Lung microvascular endothelial cell (primary cell): ENCODE measurements at regions not wholly inside any gene's neighbourhood (a gene's known extent, or its start where the extent isn't known, plus 50 kb on each side); places are given as distances from the start of the nearest gene placed in this dataset.
"Not testable (repeated sequence)": the region's sequence is repeated elsewhere in the genome, so short reads cannot be mapped to it uniquely, and the experiment has no call there.

Experiments used
- DNase-seq, 2 donors: peaks; one replicate each; pipeline versions ENCODE4 v3.0.0 to v3.0.0-alpha.2; 2010; ENCODE audit warnings: low read depth in 2 of 2

DNA sequence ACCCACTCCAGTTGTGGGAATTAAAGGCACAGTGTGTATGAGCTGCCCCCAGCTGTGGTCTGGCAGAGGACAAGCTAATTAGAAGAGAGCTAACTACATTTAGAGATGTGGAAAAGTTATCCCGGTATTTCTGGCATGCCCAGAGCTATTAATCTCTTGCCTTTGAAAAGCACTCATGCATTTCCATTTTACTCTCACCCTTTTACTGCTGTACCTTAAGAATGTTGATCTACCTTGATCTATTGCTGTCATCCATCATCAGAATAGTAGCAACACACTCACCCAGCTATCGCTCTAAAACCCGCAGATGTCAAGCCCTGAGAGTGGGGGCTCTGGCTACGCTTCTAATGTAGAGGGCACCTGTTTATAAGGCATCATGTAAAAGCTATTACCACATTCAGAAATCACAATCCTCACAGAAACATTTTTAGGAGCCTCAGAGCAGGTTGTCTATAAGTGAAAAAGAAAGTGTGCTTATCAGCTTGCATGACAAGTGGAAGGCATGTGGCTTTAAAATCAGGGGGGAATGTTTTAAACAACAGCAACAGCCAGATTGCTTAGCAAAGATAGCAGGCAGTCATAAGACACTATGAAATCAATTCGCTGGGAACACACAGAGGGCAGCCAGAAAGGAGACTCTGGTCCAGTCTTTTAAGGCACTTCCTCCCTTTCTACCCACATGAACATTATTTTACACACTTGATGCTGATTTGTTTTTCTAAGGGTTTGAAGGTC lies 224.2 kb upstream of the IRS2 start:
- DNase-seq, result no peak

DNA sequence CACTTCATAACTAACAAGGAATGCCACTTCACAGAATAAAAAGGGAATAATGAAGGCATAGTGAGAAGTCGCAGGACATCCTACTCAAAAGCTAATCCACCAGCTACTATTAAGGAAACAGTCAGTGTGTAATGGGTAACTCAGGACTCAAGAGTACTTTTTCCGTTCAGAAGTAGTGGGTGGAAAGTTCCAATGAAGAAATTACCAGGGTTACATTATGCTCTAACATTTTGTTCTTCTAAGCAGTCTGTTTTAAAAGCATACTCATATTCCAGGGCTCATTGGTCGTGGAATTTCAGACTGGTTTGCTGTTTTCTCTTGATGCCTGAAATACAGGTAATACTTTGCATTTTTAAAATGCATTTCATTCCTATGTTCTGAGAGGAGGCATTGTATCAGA lies 222.4 kb upstream of the IRS2 start:
- DNase-seq, result no peak

DNA sequence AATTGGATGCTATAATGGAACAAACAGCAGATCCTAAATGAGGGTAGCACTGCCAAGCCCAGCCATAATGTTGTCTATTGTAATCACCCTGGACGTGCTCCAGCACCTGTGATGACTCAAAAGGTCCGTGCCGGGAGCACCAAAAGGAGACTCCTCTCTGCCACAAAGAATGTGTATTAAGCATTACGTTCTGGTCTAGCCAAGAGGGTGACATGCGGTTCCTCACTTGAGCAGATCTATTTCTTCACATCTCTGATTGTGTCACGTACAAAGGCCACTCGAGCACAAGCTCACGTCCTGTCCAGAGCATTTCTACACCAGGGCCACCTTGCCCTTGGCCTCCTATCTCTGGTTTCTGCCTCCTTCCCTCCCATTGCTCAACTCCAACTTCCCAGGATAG lies 219.9 kb upstream of the IRS2 start:
- peak; percentile 7 to 9 for DNase-seq

DNA sequence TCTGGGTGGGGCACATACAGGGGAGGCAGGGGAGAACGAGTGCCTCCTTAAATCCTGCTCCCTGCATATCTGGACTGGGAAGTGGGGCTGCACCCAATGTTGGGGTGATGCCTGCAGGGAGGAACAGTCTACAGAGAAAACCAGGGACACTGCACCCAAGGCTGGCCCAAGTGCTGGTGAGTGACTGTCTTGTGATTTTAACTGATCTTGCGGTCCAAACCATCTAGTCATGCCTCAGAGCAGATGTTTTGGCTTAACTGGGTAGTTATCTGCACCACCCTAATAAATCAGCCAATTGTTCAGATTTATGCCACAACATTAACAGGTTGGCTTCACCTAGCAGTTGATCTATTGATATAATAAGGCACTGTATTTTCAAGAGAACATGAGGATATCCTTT lies 219.2 kb upstream of the IRS2 start:
- DNase-seq, result no peak

DNA sequence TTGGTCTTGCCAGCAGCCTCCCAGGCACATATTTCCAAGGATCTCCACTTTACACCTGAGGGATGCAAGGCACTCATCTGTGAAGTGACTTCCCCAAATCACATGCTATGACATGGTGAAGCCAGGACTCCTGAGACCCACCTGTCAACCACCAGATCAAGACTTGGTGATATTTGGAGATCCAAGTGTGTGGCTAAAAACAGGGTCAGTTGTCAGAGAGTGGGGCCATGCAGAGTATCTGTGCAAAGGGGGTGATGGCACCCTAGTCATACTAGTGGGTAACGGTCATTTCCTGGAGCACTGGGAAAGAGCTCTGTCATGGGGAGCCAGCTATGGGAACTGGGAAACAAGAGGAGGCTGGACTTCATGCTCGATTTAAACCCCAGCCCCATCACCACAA lies 218.4 kb upstream of the IRS2 start:
- DNase-seq, result no peak

DNA sequence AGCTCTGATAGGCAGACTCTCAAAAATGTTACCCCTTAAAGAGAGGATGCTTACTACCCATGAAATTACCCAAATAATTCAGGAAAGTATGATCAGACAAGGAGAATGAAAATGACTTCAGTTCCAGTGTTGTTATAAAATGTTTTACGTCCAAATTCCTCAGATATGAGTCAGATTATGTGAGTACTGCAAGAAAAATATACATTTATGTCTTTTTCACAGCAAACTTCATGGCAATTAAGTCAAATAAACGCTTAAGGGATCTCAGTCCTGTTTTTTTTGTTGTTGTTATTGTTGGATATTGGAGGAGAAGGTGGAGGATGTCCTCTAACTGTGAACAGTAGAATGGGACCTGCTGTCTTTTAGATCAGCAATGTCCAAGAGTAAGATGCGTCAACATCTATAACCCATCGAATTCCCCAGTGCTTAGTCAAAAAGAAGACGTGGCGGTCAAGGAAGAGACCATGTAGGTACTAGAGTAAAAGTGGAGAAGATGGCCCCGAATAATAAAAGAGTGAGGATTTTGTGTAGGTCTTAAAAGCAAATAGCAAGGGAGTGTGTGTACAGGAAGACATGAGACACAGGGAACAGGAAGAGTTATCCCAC lies 215.4 kb upstream of the IRS2 start:
- DNase-seq, result peak in 1 of 2 donors; percentile 36

DNA sequence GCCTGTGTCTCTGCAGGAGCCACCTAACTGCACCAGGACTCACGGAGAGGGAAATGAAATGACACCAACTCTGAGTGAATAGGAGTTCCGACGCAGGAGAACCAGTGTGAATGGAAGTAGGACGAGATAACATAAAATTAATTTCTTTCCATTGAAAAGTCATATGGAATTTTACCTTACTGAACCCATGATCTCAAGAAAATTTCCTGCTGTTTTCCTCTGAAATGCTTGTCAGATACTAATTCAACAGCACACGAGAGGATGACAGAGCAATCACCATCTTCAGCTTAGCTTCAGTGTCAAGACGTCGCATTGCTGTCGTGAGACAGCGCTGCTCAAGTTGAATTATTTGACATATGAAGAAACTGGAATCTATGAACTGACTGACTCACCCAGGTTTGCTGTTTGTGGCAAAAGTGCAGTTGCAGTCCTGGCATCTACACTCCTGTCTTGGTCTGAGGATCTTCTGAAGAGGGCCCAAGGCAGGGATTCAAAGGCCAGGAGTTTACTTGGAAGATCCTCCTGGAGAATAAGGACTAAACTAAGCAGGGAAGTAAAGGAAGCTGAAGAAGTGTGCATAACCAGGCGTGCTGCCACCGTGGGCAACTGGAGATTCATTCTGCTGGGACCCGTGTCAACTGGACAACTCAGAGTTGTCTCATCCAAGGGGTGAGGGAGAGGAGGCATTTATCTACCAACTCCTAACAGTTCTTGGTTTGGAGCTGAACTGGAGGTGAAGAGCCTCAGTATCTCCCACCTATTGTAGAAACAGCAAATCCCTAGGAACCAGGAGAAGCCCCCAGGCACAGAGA lies 214.4 kb upstream of the IRS2 start:
- no peak for DNase-seq

DNA sequence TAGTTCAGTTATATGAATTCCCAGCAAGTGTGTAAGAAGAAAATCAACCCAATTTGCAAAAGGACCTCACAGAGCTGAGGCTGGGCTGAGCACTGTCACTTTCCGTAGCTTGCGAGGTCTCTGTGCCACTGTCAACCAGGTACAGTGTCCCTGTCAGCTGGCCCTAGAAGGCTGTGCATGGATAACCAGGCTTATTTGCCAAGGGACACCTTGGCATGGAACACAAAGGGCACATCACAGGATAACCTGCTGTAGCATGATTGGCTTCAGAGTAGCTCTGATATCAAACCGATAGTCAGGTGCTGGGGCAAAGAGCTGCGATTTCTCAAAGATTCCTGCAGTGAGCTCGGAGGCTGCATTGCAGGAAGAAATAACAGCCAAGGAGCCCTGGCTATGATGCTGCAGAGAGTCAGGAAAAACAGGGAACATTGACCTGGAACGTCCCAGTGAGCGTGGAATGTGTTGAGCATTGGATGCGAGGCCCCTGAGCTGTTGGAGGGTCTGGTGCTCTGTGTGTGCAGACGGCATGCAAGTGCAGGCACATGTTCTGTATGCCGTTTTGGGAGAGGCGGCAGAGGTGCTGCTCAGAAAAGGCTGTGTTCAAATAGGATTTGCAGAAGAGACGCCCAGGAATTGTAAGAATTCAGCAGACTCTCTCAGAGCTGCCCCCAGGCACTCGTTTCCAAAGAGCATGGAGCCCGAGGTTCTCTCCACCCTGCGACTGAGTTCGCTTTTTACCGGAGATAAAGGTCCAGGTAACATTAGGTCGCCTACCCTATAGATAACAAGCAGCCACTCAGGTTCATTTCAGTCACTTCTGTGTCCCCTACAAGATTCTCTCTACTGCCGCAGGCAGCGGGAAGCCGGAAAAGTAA lies 213.5 kb upstream of the IRS2 start:
- DNase-seq, result no peak

DNA sequence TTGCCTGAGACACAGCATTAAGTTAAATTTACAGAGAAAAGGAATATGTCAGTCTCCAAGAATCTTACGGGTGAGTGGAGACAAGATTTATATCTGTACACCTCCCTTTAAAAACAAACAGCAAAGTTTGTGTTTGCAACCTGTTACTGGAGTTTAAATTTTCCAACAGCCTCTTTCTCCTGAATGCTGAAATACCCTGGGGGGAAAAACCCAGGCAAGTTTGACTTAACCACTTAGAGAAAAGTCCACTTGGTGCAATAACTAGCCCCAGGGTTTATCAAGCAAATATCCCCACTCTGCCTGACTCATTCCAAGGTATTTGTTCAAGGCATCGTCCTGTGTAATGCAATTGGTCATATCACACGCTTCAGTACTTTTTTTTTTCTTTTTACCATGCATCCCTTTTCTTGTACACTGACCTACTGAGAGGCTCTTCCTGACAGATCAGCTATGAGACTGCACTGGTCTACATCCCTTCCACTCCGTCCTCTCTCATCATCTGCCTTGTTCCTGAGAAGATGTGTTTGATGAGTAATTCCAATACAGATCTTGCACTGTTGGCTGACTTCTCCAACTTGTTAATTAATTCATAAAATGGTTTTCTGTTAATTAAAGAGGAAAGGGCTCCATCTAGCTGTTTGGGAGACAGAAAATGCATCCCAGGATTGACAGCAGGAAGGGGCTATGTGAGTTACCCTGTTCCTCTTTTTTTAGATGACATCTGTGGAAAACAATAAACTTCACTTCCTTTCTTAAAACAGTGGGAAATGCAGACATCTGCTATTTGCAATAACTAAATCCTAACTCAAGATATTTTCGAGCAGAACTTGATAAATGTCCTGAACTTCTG lies 212.5 kb upstream of the IRS2 start:
- peak in 1 of 2 donors; percentile 15 for DNase-seq

DNA sequence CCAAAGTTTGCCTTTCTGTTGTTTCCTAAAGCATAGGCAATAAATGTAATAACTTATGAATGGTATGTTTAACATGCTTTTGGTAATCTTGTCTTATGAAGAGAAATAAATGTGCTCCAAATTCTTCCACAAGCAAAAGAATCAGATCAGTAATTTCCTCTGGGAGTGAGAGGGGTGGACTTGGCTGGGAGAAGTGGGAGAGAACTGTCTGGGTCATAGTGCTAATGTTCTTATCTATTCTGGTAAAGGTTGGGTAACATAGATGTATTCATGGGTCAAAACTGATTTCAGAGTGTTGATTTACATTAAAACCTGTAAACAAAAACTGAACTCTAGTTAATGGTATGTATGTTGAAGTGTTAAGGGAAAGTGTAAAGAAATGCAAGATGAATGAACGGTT lies 211.7 kb upstream of the IRS2 start:
- DNase-seq, result no peak

DNA sequence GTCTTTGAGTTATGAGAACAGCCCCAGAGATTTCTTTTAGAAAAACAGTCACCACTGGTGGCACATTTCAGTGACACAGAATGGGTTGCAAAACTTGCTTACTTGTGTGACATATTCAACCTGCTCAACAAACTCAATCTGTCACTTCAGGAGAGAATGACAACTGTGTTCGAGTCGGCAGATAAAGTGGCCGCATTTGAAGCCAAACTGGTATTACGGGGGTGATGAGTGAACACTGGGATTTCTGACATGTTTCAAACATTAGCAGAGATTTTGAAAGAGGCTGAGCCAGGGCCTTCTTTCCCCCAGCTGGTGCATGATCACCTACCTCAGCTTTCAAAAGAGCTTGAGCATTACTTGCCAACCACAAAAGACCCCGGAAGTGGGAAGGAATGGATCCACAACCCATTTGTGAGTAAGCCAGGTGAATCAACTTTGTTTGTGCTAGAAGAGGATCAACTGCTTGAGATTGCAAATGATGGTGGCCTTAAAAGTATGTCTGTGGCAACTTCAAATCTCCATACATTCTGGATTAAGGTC lies 210.7 kb upstream of the IRS2 start:
- not testable (repeated sequence) for DNase-seq

DNA sequence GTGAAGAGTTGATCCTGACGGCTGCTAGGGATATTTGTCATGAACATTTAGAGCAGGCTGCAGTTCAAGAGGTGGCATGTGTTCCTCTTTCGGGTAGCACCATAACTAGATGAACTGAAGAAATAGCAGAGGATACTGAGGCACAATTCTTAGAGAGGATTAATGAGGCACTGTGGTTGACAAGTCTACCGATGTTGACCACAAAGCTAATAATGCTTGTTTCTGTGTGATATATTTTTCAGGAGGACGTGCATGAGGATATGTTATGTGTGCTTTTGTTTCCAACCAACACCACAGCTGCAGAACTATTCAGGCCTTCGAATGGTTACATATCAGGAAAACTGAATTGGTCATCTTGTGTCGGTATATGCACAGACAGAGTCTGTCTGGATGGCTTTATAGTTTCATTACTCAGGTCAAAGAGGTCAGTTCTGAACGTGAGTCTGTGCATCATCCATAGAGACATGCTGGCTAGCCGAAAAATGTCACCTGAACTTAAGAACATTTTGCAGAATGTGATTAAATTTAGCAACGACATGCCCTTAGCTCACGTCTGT lies 210.1 kb upstream of the IRS2 start:
- DNase-seq, result no peak

DNA sequence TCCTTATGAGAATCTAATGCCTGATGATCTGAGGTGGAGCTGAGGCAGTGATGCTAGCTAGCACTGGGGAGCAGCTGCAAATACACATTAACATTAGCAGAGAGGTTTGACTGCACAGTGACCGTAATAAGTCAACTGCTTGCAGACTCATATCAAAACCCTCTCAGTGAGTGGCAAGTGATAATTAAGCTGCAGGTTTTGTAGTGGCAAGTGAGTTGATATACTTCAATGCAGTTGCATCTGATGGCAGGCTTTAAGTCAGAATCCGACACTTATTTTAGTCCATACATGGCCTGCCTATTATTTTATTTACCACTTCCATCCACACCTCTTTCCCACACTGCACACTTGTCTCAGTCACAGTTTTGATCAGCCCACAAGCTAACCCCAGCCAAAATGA lies 209.2 kb upstream of the IRS2 start:
- DNase-seq, result no peak

DNA sequence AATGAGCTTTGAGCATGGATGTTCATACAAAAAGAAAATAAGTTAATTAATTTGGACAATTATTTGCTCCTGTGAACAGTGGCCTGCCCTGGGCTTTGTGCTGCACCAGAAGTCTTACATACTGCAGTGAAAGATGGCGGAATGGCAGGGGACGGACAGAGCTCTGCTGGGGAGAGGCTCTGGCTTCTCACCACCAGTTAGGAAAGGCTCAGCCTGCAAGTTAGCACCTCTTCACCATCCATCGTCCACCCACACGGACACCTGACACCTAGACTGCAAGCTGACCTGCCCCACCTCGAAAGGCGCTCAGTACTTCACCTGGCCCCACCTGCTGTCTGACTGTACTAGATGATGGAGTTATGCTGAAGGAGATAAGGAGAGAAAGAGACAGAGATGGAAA lies 203.9 kb upstream of the IRS2 start:
- DNase-seq, result no peak

DNA sequence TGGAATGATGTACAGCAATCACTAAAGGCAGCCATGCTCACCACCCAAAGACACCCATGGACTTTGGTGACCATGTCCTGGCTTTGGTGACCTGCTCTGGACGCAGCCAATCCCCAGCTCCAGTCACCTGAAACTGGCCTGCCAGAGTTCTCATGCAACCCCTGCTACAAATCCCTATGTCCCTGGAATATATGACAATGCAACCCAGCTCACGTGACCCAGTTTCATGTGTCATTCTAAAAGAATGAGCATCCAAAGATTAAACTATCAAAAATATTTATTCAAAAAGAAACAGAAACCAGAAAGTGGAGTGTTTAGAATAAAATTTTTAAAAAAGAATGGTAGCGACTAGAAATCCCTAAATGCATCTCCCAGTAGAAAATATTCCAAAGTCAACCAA lies 203.3 kb upstream of the IRS2 start:
- no peak for DNase-seq

DNA sequence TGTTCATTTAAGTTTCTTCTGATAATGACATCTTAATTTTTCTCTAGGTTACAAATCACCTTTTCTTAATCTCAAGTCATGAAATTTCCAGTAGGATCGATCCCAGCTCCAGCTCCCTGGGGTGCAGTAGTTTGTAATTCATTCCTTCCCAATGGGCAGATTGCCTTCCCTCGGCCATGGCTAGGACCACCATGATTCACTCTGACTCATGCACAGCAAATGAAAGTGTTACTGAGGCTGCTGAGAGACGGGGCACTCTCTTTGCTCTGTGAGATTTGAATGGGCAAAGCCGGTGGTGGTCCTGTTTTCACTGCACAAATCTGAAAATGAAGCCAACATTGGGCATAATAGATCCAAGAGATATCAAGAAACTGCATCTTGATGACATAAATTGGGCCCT lies 202.8 kb upstream of the IRS2 start:
- no peak for DNase-seq

DNA sequence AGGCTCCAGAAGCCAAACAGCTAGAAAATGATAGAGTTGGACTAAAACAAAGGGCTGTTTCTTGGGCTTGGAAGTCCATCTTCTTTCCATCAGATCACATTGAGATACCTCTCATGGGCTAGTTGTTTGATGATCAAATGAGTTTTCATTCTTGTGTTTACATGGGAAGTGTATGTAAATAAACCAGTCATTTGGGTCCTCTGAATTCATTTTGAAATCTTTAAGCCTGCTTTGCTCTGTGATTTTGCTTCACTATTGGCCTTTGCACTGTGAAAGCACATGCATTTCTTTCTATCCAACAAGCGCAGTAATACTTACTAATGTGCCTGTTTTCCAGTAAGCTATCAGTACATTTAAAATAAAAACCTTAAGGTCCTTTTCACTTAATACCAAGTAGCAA lies 200.5 kb upstream of the IRS2 start:
- no peak for DNase-seq

DNA sequence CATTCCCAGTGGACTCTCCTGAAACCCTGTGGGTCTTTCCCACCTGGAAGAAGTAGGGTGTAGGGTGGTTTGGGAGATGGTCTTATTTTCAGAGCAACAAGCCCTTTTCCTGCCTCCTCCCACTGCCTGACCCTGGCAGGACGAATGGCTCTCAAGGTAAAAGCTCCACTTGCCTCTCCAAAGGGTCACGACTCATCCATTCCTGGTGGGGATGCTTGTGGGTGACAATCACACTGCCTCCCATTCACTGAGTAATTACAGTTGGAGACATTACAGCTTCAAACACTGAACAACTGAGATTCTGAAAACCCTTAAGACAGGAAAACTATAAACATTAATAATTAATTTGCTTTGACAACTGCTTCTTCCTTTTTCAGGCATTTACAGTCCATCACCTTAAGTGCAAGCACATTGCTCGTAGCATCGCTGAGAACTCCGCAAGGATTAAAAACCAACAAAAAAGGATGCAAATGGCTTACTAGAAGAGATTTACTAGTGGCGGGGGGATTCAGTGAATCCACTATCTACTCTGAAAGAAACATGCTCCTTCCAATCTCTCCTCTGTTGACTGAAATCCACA lies 199.6 kb upstream of the IRS2 start:
- no peak for DNase-seq

DNA sequence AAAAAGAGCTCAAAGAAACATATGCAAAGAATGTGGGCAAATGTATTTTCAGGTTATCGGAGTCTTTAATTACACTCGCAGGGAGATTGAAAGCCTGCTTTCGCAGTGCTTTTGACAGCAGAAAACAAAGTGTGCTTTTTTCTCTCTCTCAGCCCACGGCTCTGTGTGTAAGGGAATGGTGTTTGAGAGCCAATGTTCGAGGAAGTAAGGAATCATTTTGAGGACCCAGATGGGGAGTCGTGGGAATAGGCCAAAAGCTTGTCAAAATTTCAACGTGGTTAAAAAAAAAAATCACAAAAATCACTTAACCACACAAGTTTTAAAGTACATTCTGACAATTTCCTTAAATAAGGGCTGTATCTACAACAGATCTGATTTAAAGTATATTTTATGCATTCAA lies 197.1 kb upstream of the IRS2 start:
- DNase-seq, result no peak

DNA sequence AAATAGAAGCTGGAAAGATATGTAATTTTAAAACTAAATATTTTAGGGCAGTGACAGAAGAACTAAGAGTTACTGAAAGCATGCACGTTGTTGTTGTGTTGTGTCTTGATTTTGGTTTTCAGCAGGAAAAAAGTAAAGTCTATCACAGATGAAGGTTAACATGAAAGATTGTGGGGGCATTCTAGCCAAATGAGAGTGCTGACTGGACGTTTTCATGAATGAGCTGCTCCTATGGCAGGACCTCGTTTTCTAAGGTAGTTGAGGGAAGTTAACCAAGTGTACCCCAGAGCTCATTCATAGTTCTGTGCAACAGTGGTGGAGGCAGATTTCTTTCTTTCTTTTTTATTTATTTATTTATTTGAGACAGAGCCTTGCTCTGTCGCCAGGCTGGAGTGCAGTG lies 194.6 kb upstream of the IRS2 start:
- DNase-seq, result no peak
